ENCODE measurements at regions not wholly inside any gene's neighbourhood (a gene's known extent, or its start where the extent isn't known, plus 50 kb on each side); places are given as distances from the start of the nearest gene placed in this dataset.
A peak's percentile ranks its signal among the peaks of the same experiment; 100 is the strongest.

DNA sequence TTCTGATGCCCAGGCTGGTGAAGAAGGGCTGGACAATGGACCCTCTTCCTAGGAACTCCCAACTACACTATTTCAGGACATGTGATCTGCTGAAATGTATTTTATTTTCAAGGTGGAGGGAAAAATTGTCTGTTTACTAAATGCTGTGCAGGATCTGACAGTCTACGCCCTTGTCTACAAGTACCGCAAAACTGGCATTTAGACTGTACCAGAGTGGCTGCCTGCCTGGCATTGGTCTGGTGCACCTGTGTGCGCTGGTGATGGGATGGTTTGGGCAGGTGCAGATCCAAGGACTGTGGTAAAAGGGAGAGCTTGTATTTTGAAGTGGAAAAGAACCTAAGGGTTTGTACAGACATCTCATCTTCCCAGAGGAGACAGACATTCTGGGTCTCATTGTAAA, 79.7 kb downstream of the AIPL1 start:
- Histone ChIP-seq H2BK12ac (ENCODE audit: low read depth, low read length) (no peak overlapping the region), H2BK120ac (replicated peaks; ENCODE audit: low read depth, low read length) (no peak overlapping the region), H2AK5ac (ENCODE audit: low read depth, low read length) (no peak overlapping the region), H3K79me1 (ENCODE audit: low read depth, low read length) (no peaks in the 10 kb centered on the region), H3K9me3 (ENCODE audit: insufficient read depth in 2 of 2, low read depth in 1 of 2, low read length in 1 of 2) (no peaks in the 10 kb centered on the region), H3K4me3 (ENCODE audit: extremely low read depth in 1 of 4, insufficient read depth in 2 of 4, low read depth in 3 of 4, low read length in 4 of 4) (no peak overlapping the region), H4K8ac (ENCODE audit: extremely low read depth, insufficient read depth, low read length) (no peak overlapping the region), H3K4me2 (ENCODE audit: insufficient read depth in 1 of 2, low read depth in 2 of 2, low read length in 2 of 2) (no peak overlapping the region), H3K9ac (replicated peaks in 1 of 4; ENCODE audit: extremely low read depth in 1 of 4, low read depth in 3 of 4, low read length in 3 of 4) (no peak overlapping the region), H3K14ac (ENCODE audit: insufficient read length) (no peak overlapping the region), H3K27me3 (replicated peaks in 1 of 4; ENCODE audit: control insufficient read depth in 3 of 4, extremely low read depth in 1 of 4, insufficient read depth in 3 of 4, low read length in 3 of 4) (no peaks in the 10 kb centered on the region), H3K56ac (replicated peaks; ENCODE audit: insufficient read length, low read depth, low read length) (no peak overlapping the region), H3K23ac (ENCODE audit: insufficient read length) (no peak overlapping the region), H3K4ac (replicated peaks; ENCODE audit: insufficient read length, low read depth, low read length) (no peak overlapping the region), H4K20me1 (replicated peaks in 1 of 2; ENCODE audit: control insufficient read depth in 1 of 2, insufficient read depth in 2 of 2, low read length in 2 of 2) (no peaks in the 10 kb centered on the region), H3K18ac (ENCODE audit: extremely low read depth, low read length) (no peak overlapping the region), H2BK20ac (ENCODE audit: low read length) (no peak overlapping the region), H2AFZ (ENCODE audit: low read length) (no peak overlapping the region), H3K79me2 (ENCODE audit: control insufficient read depth in 1 of 2, insufficient read depth in 2 of 2, low read length in 2 of 2) (no peaks in the 10 kb centered on the region), H3K4me1 (replicated peaks in 1 of 4; ENCODE audit: control insufficient read depth in 3 of 4, insufficient read depth in 4 of 4, low read length in 3 of 4) (no peaks in the 10 kb centered on the region), H3K36me3 (ENCODE audit: control insufficient read depth in 2 of 4, insufficient read depth in 4 of 4, low read length in 3 of 4) (no peaks in the 10 kb centered on the region), H3K27ac (ENCODE audit: low read depth, low read length) (no peak overlapping the region), H2BK5ac (ENCODE audit: low read depth, low read length) (no peak overlapping the region), H4K5ac (ENCODE audit: insufficient read length, low read depth, low read length) (no peak overlapping the region), H3K23me2 (ENCODE audit: low read depth, low read length) (no peaks in the 10 kb centered on the region), H2BK15ac (ENCODE audit: low read length) (no peak overlapping the region), H4K91ac (replicated peaks; ENCODE audit: insufficient read length, low read length) (no peak overlapping the region)
- FAIRE-seq, result no peak
- ChIA-PET CTCF (ENCODE audit: partially characterized antibody) (interaction anchor here (0.6 kb wide), 1 partner anchor 58 kb away, joined by 3 read pairs; no protein-coding TSS in a partner anchor), POLR2A (ENCODE audit: partially characterized antibody) (no interaction called here)
- TF ChIP-seq KDM4A (IDR thresholded peaks at IDR 0.05; ENCODE audit: low read depth, low read length, severe bottlenecking), result no peak
- no peak for TF ChIP-seq CBX5 (IDR thresholded peaks at IDR 0.05; ENCODE audit: low read depth, low read length)
- no peak for TF ChIP-seq JUN (IDR thresholded peaks at IDR 0.05; ENCODE audit: low read depth, low read length)
- TF ChIP-seq TAF1 (IDR thresholded peaks at IDR 0.05; ENCODE audit: low read depth, low read length), result no peak
- no peak for TF ChIP-seq FOSL1 (IDR thresholded peaks at IDR 0.05; ENCODE audit: insufficient read depth, low read depth, low read length)
- no peak for TF ChIP-seq KDM5A (IDR thresholded peaks at IDR 0.05; ENCODE audit: low read length)
- TF ChIP-seq EP300 (IDR thresholded peaks at IDR 0.05; ENCODE audit: borderline replicate concordance in 1 of 2, low read depth in 2 of 2, low read length in 2 of 2), result no peak
- TF ChIP-seq HDAC2 (IDR thresholded peaks at IDR 0.05; ENCODE audit: borderline replicate concordance in 1 of 2, low read depth in 2 of 2, low read length in 2 of 2), result no peak
- TF ChIP-seq POU5F1 (IDR thresholded peaks at IDR 0.05; ENCODE audit: low read depth, low read length), result no peak
- peak in 1 of 2 experiments; percentile 22 for DNase-seq (ENCODE audit: low read depth in 1 of 2, low spot score in 2 of 2)
- 79% methylated on average over 3 of the region's 3 CpGs; no CpG with 5 or more reads in 1 of the 2 experiments for WGBS, 2 experiments (ENCODE audit: extremely low coverage in 1 of 2, insufficient coverage in 1 of 2, insufficient read length in 1 of 2, insufficient replicate concordance in 2 of 2, low coverage in 1 of 2, low lambda C conversion rate in 2 of 2, missing lambda C conversion rate in 1 of 2)

Data from H1 (cell line).